ENCODE measurements at regions not wholly inside any gene's neighbourhood (a gene's known extent, or its start where the extent isn't known, plus 50 kb on each side); places are given as distances from the start of the nearest gene placed in this dataset.

GRCh38 chr10:111297351-111297848 lies 220.6 kb downstream of the ADRA2A start:
- DNase-seq (ENCODE audit: low spot score) = no peak
- Histone ChIP-seq H3K27me3 (replicated peaks; ENCODE audit: insufficient read depth) (no peaks in the 10 kb centered on the region), H3K4me1 (ENCODE audit: control insufficient read depth in 1 of 2, low read depth in 2 of 2) (no peaks in the 10 kb centered on the region), H3K9me3 (no peaks in the 10 kb centered on the region), H3K4me3 (no peak overlapping the region), H3K27ac (no peak overlapping the region), H3K36me3 (no peaks in the 10 kb centered on the region)
- ATAC-seq (ENCODE audit: insufficient number of reproducible peaks, low FRiP score, low read depth) = no peak
- TF ChIP-seq, protein P1, sequence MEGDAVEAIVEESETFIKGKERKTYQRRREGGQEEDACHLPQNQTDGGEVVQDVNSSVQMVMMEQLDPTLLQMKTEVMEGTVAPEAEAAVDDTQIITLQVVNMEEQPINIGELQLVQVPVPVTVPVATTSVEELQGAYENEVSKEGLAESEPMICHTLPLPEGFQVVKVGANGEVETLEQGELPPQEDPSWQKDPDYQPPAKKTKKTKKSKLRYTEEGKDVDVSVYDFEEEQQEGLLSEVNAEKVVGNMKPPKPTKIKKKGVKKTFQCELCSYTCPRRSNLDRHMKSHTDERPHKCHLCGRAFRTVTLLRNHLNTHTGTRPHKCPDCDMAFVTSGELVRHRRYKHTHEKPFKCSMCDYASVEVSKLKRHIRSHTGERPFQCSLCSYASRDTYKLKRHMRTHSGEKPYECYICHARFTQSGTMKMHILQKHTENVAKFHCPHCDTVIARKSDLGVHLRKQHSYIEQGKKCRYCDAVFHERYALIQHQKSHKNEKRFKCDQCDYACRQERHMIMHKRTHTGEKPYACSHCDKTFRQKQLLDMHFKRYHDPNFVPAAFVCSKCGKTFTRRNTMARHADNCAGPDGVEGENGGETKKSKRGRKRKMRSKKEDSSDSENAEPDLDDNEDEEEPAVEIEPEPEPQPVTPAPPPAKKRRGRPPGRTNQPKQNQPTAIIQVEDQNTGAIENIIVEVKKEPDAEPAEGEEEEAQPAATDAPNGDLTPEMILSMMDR (IDR thresholded peaks at IDR 0.05) = no peak

GRCh38 chr10:111298031-111298430 lies 221.2 kb downstream of the ADRA2A start:
- H3K36me3 ChIP-seq = no peaks in the 10 kb centered on the region
- H3K4me1 ChIP-seq (ENCODE audit: control insufficient read depth in 1 of 2, low read depth in 2 of 2) = no peaks in the 10 kb centered on the region
- no peak overlapping the region for H3K27ac ChIP-seq
- TF ChIP-seq, protein P1 (IDR thresholded peaks at IDR 0.05) = no peak
- no peaks in the 10 kb centered on the region for H3K9me3 ChIP-seq
- DNase-seq (ENCODE audit: low spot score) (no peak), ATAC-seq (ENCODE audit: insufficient number of reproducible peaks, low FRiP score, low read depth) (no peak)
- H3K4me3 ChIP-seq = no peak overlapping the region
- H3K27me3 ChIP-seq (replicated peaks; ENCODE audit: insufficient read depth) = no peaks in the 10 kb centered on the region

- no peak for ATAC-seq (ENCODE audit: insufficient number of reproducible peaks, low FRiP score, low read depth)
- Histone ChIP-seq H3K4me3 (no peak overlapping the region), H3K27me3 (replicated peaks; ENCODE audit: insufficient read depth) (no peaks in the 10 kb centered on the region), H3K27ac (no peak overlapping the region), H3K9me3 (no peaks in the 10 kb centered on the region), H3K4me1 (ENCODE audit: control insufficient read depth in 1 of 2, low read depth in 2 of 2) (no peaks in the 10 kb centered on the region), H3K36me3 (no peaks in the 10 kb centered on the region)
- DNase-seq (ENCODE audit: low spot score) = no peak
- TF ChIP-seq, protein P1 (IDR thresholded peaks at IDR 0.05) = no peak
These were observed 222.2 kb downstream of the ADRA2A start for GRCh38 chr10:111299037-111299436.

GRCh38 chr10:111303887-111304286 lies 227.1 kb downstream of the ADRA2A start:
- Histone ChIP-seq H3K4me3 (no peak overlapping the region), H3K4me1 (ENCODE audit: control insufficient read depth in 1 of 2, low read depth in 2 of 2) (no peaks in the 10 kb centered on the region), H3K36me3 (no peaks in the 10 kb centered on the region), H3K27me3 (replicated peaks; ENCODE audit: insufficient read depth) (no peaks in the 10 kb centered on the region), H3K27ac (no peak overlapping the region), H3K9me3 (no peaks in the 10 kb centered on the region)
- DNase-seq (ENCODE audit: low spot score) (no peak), ATAC-seq (ENCODE audit: insufficient number of reproducible peaks, low FRiP score, low read depth) (no peak)
- TF ChIP-seq, protein P1 (IDR thresholded peaks at IDR 0.05) = no peak

GRCh38 chr10:111316722-111317212 lies 239.9 kb downstream of the ADRA2A start:
- TF ChIP-seq, protein P1 (IDR thresholded peaks at IDR 0.05) = no peak
- DNase-seq (ENCODE audit: low spot score) = no peak

More at GRCh38 chr10:111316722-111317212, 239.9 kb downstream of the ADRA2A start:
- H3K4me3 ChIP-seq = no peak overlapping the region
- no peaks in the 10 kb centered on the region for H3K36me3 ChIP-seq
- no peaks in the 10 kb centered on the region for H3K4me1 ChIP-seq (ENCODE audit: control insufficient read depth in 1 of 2, low read depth in 2 of 2)
- no peak overlapping the region for H3K27ac ChIP-seq
- H3K9me3 ChIP-seq = no peaks in the 10 kb centered on the region
- ATAC-seq (ENCODE audit: insufficient number of reproducible peaks, low FRiP score, low read depth) = no peak
- H3K27me3 ChIP-seq (replicated peaks; ENCODE audit: insufficient read depth) = no peaks in the 10 kb centered on the region
